ENCODE measurements at regions not wholly inside any gene's neighbourhood (a gene's known extent, or its start where the extent isn't known, plus 50 kb on each side); places are given as distances from the start of the nearest gene placed in this dataset.
A peak's percentile ranks its signal among the peaks of the same experiment; 100 is the strongest.

- Histone ChIP-seq H3K79me2 (ENCODE audit: control insufficient read depth, insufficient read depth, low read length) (no peaks in the 10 kb centered on the region), H4K20me1 (ENCODE audit: control insufficient read depth, extremely low read depth, insufficient read depth, low read length) (no peaks in the 10 kb centered on the region), H3K4me2 (ENCODE audit: extremely low read depth, insufficient read depth, low read length) (no peak overlapping the region), H3K9me3 (ENCODE audit: control insufficient read depth, insufficient read depth, low read depth, low read length) (no peaks in the 10 kb centered on the region), H2AFZ (ENCODE audit: low read length) (no peak overlapping the region), H3K27me3 (ENCODE audit: control insufficient read depth, insufficient read depth, low read length) (no peaks in the 10 kb centered on the region), H3K4me3 (replicated peaks in 1 of 4; ENCODE audit: control extremely low read depth in 1 of 4, insufficient read depth in 1 of 4, low read depth in 3 of 4, low read length in 4 of 4) (no peak overlapping the region), H3K9ac (ENCODE audit: insufficient read depth, low read length) (no peak overlapping the region), H3K36me3 (ENCODE audit: control insufficient read depth, insufficient read depth, low read length) (no peaks in the 10 kb centered on the region), H3K4me1 (ENCODE audit: control insufficient read depth, extremely low read depth, insufficient read depth, low read length) (no peaks in the 10 kb centered on the region), H3K27ac (ENCODE audit: insufficient read depth, low read length) (no peak overlapping the region)
- TF ChIP-seq EZH2 (IDR thresholded peaks at IDR 0.05; ENCODE audit: low read length, missing control alignments) = no peak
- TF ChIP-seq, protein P1, sequence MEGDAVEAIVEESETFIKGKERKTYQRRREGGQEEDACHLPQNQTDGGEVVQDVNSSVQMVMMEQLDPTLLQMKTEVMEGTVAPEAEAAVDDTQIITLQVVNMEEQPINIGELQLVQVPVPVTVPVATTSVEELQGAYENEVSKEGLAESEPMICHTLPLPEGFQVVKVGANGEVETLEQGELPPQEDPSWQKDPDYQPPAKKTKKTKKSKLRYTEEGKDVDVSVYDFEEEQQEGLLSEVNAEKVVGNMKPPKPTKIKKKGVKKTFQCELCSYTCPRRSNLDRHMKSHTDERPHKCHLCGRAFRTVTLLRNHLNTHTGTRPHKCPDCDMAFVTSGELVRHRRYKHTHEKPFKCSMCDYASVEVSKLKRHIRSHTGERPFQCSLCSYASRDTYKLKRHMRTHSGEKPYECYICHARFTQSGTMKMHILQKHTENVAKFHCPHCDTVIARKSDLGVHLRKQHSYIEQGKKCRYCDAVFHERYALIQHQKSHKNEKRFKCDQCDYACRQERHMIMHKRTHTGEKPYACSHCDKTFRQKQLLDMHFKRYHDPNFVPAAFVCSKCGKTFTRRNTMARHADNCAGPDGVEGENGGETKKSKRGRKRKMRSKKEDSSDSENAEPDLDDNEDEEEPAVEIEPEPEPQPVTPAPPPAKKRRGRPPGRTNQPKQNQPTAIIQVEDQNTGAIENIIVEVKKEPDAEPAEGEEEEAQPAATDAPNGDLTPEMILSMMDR (conservative IDR thresholded peaks at IDR 0.05 in 1 of 2, IDR thresholded peaks at IDR 0.05 in 1 of 2; ENCODE audit: low read depth in 1 of 2, low read length in 2 of 2) = no peak
- DNase-seq (ENCODE audit: low read depth in 2 of 2) = peak in 1 of 2 donors; percentile 18
Observed at GRCh38 chr2:47688561-47688960, 94.4 kb upstream of the MSH6 start.

DNA sequence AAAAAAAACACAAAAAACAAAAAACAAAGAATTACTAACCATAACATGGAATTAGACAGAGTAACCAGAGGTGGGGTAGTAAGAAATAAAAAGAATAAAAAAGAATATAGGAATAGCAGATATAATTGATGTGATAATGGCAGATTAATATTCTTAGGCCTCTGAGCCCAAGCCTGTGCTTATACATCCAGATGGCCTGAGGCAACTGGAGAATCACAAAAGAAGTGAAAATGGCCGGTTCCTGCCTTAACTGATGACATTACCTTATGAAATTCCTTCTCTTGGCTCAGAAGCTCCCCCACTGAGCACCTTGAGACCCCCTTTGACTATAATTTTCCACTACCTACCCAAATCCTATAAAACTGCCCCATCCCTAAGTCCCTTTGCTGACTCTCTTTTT lies 95.1 kb upstream of the MSH6 start:
- TF ChIP-seq, protein P1 (conservative IDR thresholded peaks at IDR 0.05 in 1 of 2, IDR thresholded peaks at IDR 0.05 in 1 of 2; ENCODE audit: low read depth in 1 of 2, low read length in 2 of 2) = no peak
- TF ChIP-seq EZH2 (IDR thresholded peaks at IDR 0.05; ENCODE audit: low read length, missing control alignments) = no peak
- Histone ChIP-seq H3K4me1 (ENCODE audit: control insufficient read depth, extremely low read depth, insufficient read depth, low read length) (no peaks in the 10 kb centered on the region), H3K79me2 (ENCODE audit: control insufficient read depth, insufficient read depth, low read length) (no peaks in the 10 kb centered on the region), H3K27me3 (ENCODE audit: control insufficient read depth, insufficient read depth, low read length) (no peaks in the 10 kb centered on the region), H4K20me1 (ENCODE audit: control insufficient read depth, extremely low read depth, insufficient read depth, low read length) (no peaks in the 10 kb centered on the region), H3K4me3 (replicated peaks in 1 of 4; ENCODE audit: control extremely low read depth in 1 of 4, insufficient read depth in 1 of 4, low read depth in 3 of 4, low read length in 4 of 4) (no peak overlapping the region), H3K4me2 (ENCODE audit: extremely low read depth, insufficient read depth, low read length) (no peak overlapping the region), H3K36me3 (ENCODE audit: control insufficient read depth, insufficient read depth, low read length) (no peaks in the 10 kb centered on the region), H2AFZ (ENCODE audit: low read length) (no peak overlapping the region), H3K27ac (ENCODE audit: insufficient read depth, low read length) (no peak overlapping the region), H3K9ac (ENCODE audit: insufficient read depth, low read length) (no peak overlapping the region), H3K9me3 (ENCODE audit: control insufficient read depth, insufficient read depth, low read depth, low read length) (no peaks in the 10 kb centered on the region)
- DNase-seq (ENCODE audit: low read depth in 2 of 2) = no peak

- no peaks in the 10 kb centered on the region for H3K36me3 ChIP-seq (ENCODE audit: control insufficient read depth, insufficient read depth, low read length)
- DNase-seq (ENCODE audit: low read depth in 2 of 2) = no peak
- TF ChIP-seq, protein P1 (conservative IDR thresholded peaks at IDR 0.05 in 1 of 2, IDR thresholded peaks at IDR 0.05 in 1 of 2; ENCODE audit: low read depth in 1 of 2, low read length in 2 of 2) = no peak
- TF ChIP-seq EZH2 (IDR thresholded peaks at IDR 0.05; ENCODE audit: low read length, missing control alignments) = no peak
- no peaks in the 10 kb centered on the region for H4K20me1 ChIP-seq (ENCODE audit: control insufficient read depth, extremely low read depth, insufficient read depth, low read length)
- no peak overlapping the region for H3K9ac ChIP-seq (ENCODE audit: insufficient read depth, low read length)
- no peak overlapping the region for H2AFZ ChIP-seq (ENCODE audit: low read length)
- H3K4me1 ChIP-seq (ENCODE audit: control insufficient read depth, extremely low read depth, insufficient read depth, low read length) = no peaks in the 10 kb centered on the region
- H3K4me3 ChIP-seq (replicated peaks in 1 of 4; ENCODE audit: control extremely low read depth in 1 of 4, insufficient read depth in 1 of 4, low read depth in 3 of 4, low read length in 4 of 4) = no peak overlapping the region
- H3K9me3 ChIP-seq (ENCODE audit: control insufficient read depth, insufficient read depth, low read depth, low read length) = no peaks in the 10 kb centered on the region
- H3K4me2 ChIP-seq (ENCODE audit: extremely low read depth, insufficient read depth, low read length) = no peak overlapping the region
- H3K27ac ChIP-seq (ENCODE audit: insufficient read depth, low read length) = no peak overlapping the region
- no peaks in the 10 kb centered on the region for H3K79me2 ChIP-seq (ENCODE audit: control insufficient read depth, insufficient read depth, low read length)
- no peaks in the 10 kb centered on the region for H3K27me3 ChIP-seq (ENCODE audit: control insufficient read depth, insufficient read depth, low read length)
Observed at GRCh38 chr2:47686018-47686417, 96.9 kb upstream of the MSH6 start.

Data from fibroblast of lung (primary cell).